Esophagus muscularis mucosa (tissue), 4 donors: ENCODE measurements at regions not wholly inside any gene's neighbourhood (a gene's known extent, or its start where the extent isn't known, plus 50 kb on each side); places are given as distances from the start of the nearest gene placed in this dataset.

Experiments used
- DNase-seq: peaks from one replicate; pipeline ENCODE4 v3.0.0-alpha.2; 2017; ENCODE audit errors: extremely low spot score
- H3K27ac ChIP-seq, 4 donors: fragments of 200-600 bp; sonication (generic); replicated peaks in 1 of 4; 1 replicate in 3 of 4; 2 replicates in 1 of 4; pipeline ENCODE4 v1.5.1; 2016 to 2019; ENCODE audit warnings: mild to moderate bottlenecking in 1 of 4
- H3K27me3 ChIP-seq, 4 donors: fragments of 200-600 bp; sonication (generic); one replicate each; pipeline versions ENCODE4 v1.5.1 to v1.6.0; 2016 to 2019
- H3K36me3 ChIP-seq, 4 donors: fragments of 200-600 bp; sonication (generic); one replicate each; pipeline ENCODE4 v1.5.1; 2016 to 2019
- H3K4me1 ChIP-seq, 4 donors: fragments of 200-600 bp; sonication (generic); one replicate each; pipeline ENCODE4 v1.5.1; 2016 to 2019
- H3K4me3 ChIP-seq, 4 donors: fragments of 200-600 bp; sonication (generic); 1 replicate in 2 of 4; 2 replicates in 2 of 4; pipeline ENCODE4 v1.5.1; 2016 to 2019; ENCODE audit warnings: mild to moderate bottlenecking in 4 of 4, moderate library complexity in 1 of 4
- H3K9me3 ChIP-seq, 4 donors: fragments of 200-600 bp; sonication (generic); 1 replicate in 3 of 4; 2 replicates in 1 of 4; pipeline ENCODE4 v1.5.1; 2016 to 2019
- CTCF ChIP-seq, 3 experiments: fragments of 200-600 bp in 2 of 3; fragments of 450-650 bp in 1 of 3; sonication (generic) in 2 of 3; IDR thresholded peaks; one replicate each; pipeline ENCODE4 v1.5.1; 2017 to 2019; ENCODE audit warnings: antibody characterized with exemption in 3 of 3, mild to moderate bottlenecking in 2 of 3, moderate library complexity in 1 of 3
- EP300 ChIP-seq: sonication (generic); formaldehyde crosslinking; IDR thresholded peaks from one replicate; pipeline ENCODE4 v1.6.1; 2017; ENCODE audit warnings: antibody characterized with exemption
- POLR2A ChIP-seq: fragments of 450-650 bp; IDR thresholded peaks from one replicate; pipeline ENCODE4 v1.6.1; 2017; ENCODE audit warnings: antibody characterized with exemption, moderate library complexity, mild to moderate bottlenecking, low read depth
- POLR2AphosphoS5 ChIP-seq, 2 donors: sonication (generic); formaldehyde crosslinking; IDR thresholded peaks; one replicate each; pipeline ENCODE4 v1.6.1; 2017; ENCODE audit warnings: antibody characterized with exemption in 2 of 2
- WGBS: methylation state at CpG from one replicate; pipeline ENCODE4 v1.1.5; 2018; 5-methylcytosine and 5-hydroxymethylcytosine counted together
- intact Hi-C: fragments of 100-400 bp; cut with DNase I; formaldehyde crosslinking; loops from one replicate; pipeline ENCODE4 v1.15.1; 2023

- WGBS, result 80% methylated on average over 4 of the region's 4 CpGs
- Histone ChIP-seq H3K4me3 (no peak overlapping the region), H3K27ac (no peak overlapping the region), H3K27me3 (no peaks in the 10 kb centered on the region), H3K4me1 (peaks cover 0 to 30% (median 19%) of the 10 kb centered on the region in 4 donors), H3K36me3 (no peaks in the 10 kb centered on the region), H3K9me3 (no peaks in the 10 kb centered on the region)
- intact Hi-C loops, result no loop called here
- no peak for DNase-seq
- no peak for TF ChIP-seq EP300
- no peak for TF ChIP-seq CTCF (IDR thresholded peaks at IDR 0.05)
- TF ChIP-seq POLR2A, result no peak
- no peak for TF ChIP-seq POLR2AphosphoS5 (IDR thresholded peaks at IDR 0.05)
These were observed 481.0 kb upstream of the SEMA3A start for GRCh38 chr7:84675633-84676034.

GRCh38 chr7:84674236-84674913, 479.8 kb upstream of the SEMA3A start:
- no peak overlapping the region for H3K27ac ChIP-seq
- H3K4me1 ChIP-seq, result peaks cover 0 to 31% (median 20%) of the 10 kb centered on the region in 4 donors
- no peaks in the 10 kb centered on the region for H3K36me3 ChIP-seq
- intact Hi-C loops, result no loop called here
- DNase-seq, result no peak
- H3K9me3 ChIP-seq, result no peaks in the 10 kb centered on the region
- H3K27me3 ChIP-seq, result no peaks in the 10 kb centered on the region
- 49% methylated on average over 2 of the region's 2 CpGs for WGBS
- no peak for TF ChIP-seq POLR2A
- no peak for TF ChIP-seq EP300
- TF ChIP-seq CTCF (IDR thresholded peaks at IDR 0.05), result no peak
- no peak for TF ChIP-seq POLR2AphosphoS5 (IDR thresholded peaks at IDR 0.05)
- no peak overlapping the region for H3K4me3 ChIP-seq

- Histone ChIP-seq H3K27me3 (no peaks in the 10 kb centered on the region), H3K4me1 (peaks cover 0 to 56% (median 38%) of the 10 kb centered on the region in 4 donors), H3K27ac (peak overlapping the region in 1 of 4 donors; percentile 8), H3K36me3 (no peaks in the 10 kb centered on the region), H3K9me3 (no peaks in the 10 kb centered on the region), H3K4me3 (no peak overlapping the region)
- DNase-seq, result no peak
- WGBS, result 79% methylated on average over 3 of the region's 3 CpGs
- intact Hi-C loops, result no loop called here
- no peak for TF ChIP-seq EP300
- no peak for TF ChIP-seq POLR2A
- no peak for TF ChIP-seq POLR2AphosphoS5 (IDR thresholded peaks at IDR 0.05)
- no peak for TF ChIP-seq CTCF (IDR thresholded peaks at IDR 0.05)
These were observed 474.7 kb upstream of the SEMA3A start for GRCh38 chr7:84669177-84669732.

- Histone ChIP-seq H3K4me1 (peaks cover 0 to 45% (median 32%) of the 10 kb centered on the region in 4 donors), H3K36me3 (no peaks in the 10 kb centered on the region), H3K4me3 (no peak overlapping the region), H3K9me3 (no peaks in the 10 kb centered on the region), H3K27me3 (no peaks in the 10 kb centered on the region), H3K27ac (peak overlapping the region in 2 of 4 donors; percentile 22 to 36)
- intact Hi-C loops, result no loop called here
- WGBS, result 32% methylated on average over 1 of the region's 1 CpG
- TF ChIP-seq POLR2AphosphoS5 (IDR thresholded peaks at IDR 0.05) (no peak), POLR2A (no peak), EP300 (no peak), CTCF (IDR thresholded peaks at IDR 0.05) (no peak)
- DNase-seq, result no peak
These were observed 473.5 kb upstream of the SEMA3A start for GRCh38 chr7:84668116-84668515.

GRCh38 chr7:84666651-84667050, 472.1 kb upstream of the SEMA3A start:
- 89% methylated on average over 2 of the region's 2 CpGs for WGBS
- H3K4me3 ChIP-seq, result no peak overlapping the region
- intact Hi-C loops, result no loop called here
- H3K36me3 ChIP-seq, result no peaks in the 10 kb centered on the region
- no peak overlapping the region for H3K27ac ChIP-seq
- TF ChIP-seq POLR2A, result no peak
- TF ChIP-seq POLR2AphosphoS5 (IDR thresholded peaks at IDR 0.05), result no peak
- TF ChIP-seq EP300, result no peak
- TF ChIP-seq CTCF (IDR thresholded peaks at IDR 0.05), result no peak
- no peak for DNase-seq
- H3K27me3 ChIP-seq, result no peaks in the 10 kb centered on the region
- peaks cover 0 to 38% (median 29%) of the 10 kb centered on the region in 4 donors for H3K4me1 ChIP-seq
- H3K9me3 ChIP-seq, result no peaks in the 10 kb centered on the region
